Coronary artery (tissue), 2 donors: ENCODE measurements at regions not wholly inside any gene's neighbourhood (a gene's known extent, or its start where the extent isn't known, plus 50 kb on each side); places are given as distances from the start of the nearest gene placed in this dataset.

Experiments used
- DNase-seq: peaks from one replicate; pipeline ENCODE4 v3.0.0-alpha.2; 2017; ENCODE audit warnings: low spot score
- H3K27ac ChIP-seq, 2 donors: fragments of 200-600 bp; sonication (generic); one replicate each; pipeline ENCODE4 v1.5.1; 2016 to 2019
- H3K4me3 ChIP-seq: fragments of 200-600 bp; sonication (generic); 2 replicates; pipeline ENCODE4 v1.5.1; 2016; ENCODE audit warnings: mild to moderate bottlenecking, moderate library complexity
- CTCF ChIP-seq: fragments of 200-600 bp; sonication (generic); IDR thresholded peaks from one replicate; pipeline ENCODE4 v1.5.1; 2019; ENCODE audit warnings: antibody characterized with exemption

- H3K4me3 ChIP-seq = no peak overlapping the region
- TF ChIP-seq CTCF = no peak
- H3K27ac ChIP-seq = no peak overlapping the region
- DNase-seq = no peak
These were observed 170.9 kb upstream of the PPFIA2 start for GRCh38 chr12:81930037-81930436.

DNA sequence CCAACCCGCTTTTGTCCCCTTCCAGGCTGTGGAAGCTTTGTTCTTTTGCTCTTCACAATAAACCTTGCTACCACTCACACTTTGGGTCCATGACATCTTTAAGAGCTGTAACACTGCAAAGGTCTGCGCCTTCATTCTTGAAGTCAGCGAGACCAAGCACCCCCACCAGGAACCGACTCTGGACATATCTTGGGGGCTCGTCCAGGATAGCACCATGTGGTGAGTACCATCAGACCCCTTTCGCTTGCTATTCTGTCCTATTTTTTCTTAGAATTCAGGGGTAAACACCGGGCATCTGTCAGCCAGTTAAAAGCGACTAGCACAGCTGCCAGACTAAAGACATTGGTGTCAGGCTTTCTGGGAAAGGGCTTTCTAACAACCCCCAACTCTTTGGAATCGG, 137.6 kb upstream of the PPFIA2 start:
- no peak overlapping the region for H3K27ac ChIP-seq
- TF ChIP-seq CTCF = no peak
- no peak overlapping the region for H3K4me3 ChIP-seq
- no peak for DNase-seq

- no peak for TF ChIP-seq CTCF
- no peak for DNase-seq
- Histone ChIP-seq H3K4me3 (no peak overlapping the region), H3K27ac (no peak overlapping the region)
These were observed 129.8 kb upstream of the PPFIA2 start for GRCh38 chr12:81888961-81889360.

DNA sequence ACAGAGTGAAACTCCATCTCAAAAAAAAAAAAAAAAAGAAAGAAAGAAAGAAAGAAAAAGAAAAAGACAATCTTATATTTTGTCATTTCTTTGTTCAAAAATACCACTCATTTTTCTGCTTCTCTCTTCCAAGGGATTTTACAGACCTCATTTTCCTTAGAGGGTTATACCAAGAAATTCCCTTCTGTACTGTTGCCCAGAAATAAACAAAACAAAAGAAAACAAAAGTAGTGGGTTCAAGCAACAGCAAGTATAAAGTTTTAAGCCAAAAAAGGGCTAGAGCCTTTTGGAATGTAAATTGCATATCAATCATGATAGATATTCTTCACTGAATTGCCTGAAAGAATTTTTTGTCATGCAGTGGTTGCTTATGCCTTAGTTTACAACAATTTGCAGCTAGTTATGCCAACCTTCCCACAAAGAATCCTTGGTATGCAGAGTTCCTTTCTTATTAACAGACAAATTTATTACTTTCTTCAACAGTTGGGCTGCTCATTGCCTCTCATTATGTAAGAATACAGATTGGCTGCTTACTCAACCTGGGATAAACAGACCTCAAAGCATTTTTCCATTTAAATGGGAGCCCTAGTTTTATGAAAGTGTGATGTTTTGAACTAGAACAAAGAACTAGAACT, 129.1 kb upstream of the PPFIA2 start:
- Histone ChIP-seq H3K27ac (no peak overlapping the region), H3K4me3 (no peak overlapping the region)

DNA sequence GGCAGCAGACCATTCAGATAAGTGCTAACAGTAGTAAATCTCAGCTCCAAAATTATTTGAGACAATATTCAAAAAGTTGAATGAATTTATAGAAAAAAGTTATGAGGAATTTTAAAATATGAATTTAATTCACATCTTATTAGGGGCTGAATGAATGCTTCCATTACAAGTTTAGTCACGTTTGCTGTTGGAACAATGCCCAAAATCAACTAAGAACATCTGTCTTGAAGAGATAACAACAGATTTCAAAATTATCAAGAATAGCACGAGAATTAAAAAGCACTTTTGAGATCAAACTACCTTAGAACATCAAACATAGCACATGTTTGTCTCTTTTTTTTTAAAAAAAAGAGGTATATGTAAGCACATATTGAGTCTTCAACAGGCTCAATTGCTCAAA, 115.4 kb upstream of the PPFIA2 start:
- no peak for TF ChIP-seq CTCF
- no peak for DNase-seq
- Histone ChIP-seq H3K27ac (no peak overlapping the region), H3K4me3 (no peak overlapping the region)

More for the DNA sequence above, 129.1 kb upstream of the PPFIA2 start:
- DNase-seq = no peak
- no peak for TF ChIP-seq CTCF

- DNase-seq = no peak
- TF ChIP-seq CTCF = no peak
- H3K27ac ChIP-seq = no peak overlapping the region
- no peak overlapping the region for H3K4me3 ChIP-seq
These were observed 115.0 kb upstream of the PPFIA2 start for GRCh38 chr12:81874166-81874565.

- no peak for DNase-seq
- no peak overlapping the region for H3K27ac ChIP-seq
- TF ChIP-seq CTCF = no peak
- H3K4me3 ChIP-seq = no peak overlapping the region
These were observed 113.2 kb upstream of the PPFIA2 start for GRCh38 chr12:81872400-81872799.
